Left lung (tissue), 4 donors: ENCODE measurements at regions not wholly inside any gene's neighbourhood (a gene's known extent, or its start where the extent isn't known, plus 50 kb on each side); places are given as distances from the start of the nearest gene placed in this dataset.
"Not testable (repeated sequence)": the region's sequence is repeated elsewhere in the genome, so short reads cannot be mapped to it uniquely, and the experiment has no call there.

ENCODE experiments used
- ATAC-seq: fragments of 200-7000 bp; cut with Tn5 transposase; one replicate; pipeline ENCODE4 v1.9.1; 2020; ENCODE audit warnings: moderate library complexity
- DNase-seq, 4 donors: peaks; one replicate each; pipeline ENCODE4 v3.0.0-alpha.2; 2013 to 2020
- H3K27ac ChIP-seq, 2 donors: fragments of 200-600 bp; sonication (generic) in 1 of 2; one replicate each; pipeline versions ENCODE4 v1.5.0 to v1.8.0; 2020 to 2021
- H3K27me3 ChIP-seq, 2 donors: fragments of 200-600 bp; sonication (generic) in 1 of 2; one replicate each; pipeline versions ENCODE4 v1.5.0 to v1.8.0; 2020 to 2021
- H3K36me3 ChIP-seq, 2 donors: fragments of 200-600 bp; sonication (generic) in 1 of 2; one replicate each; pipeline versions ENCODE4 v1.5.0 to v1.8.0; 2020 to 2021
- H3K4me1 ChIP-seq, 2 donors: fragments of 200-600 bp; one replicate each; pipeline ENCODE4 v1.8.0; 2021
- H3K4me3 ChIP-seq, 2 donors: fragments of 200-600 bp; sonication (generic) in 1 of 2; one replicate each; pipeline versions ENCODE4 v1.5.0 to v1.8.0; 2020 to 2021; ENCODE audit warnings: mild to moderate bottlenecking in 1 of 2
- H3K9me3 ChIP-seq, 2 donors: fragments of 200-600 bp; sonication (generic) in 1 of 2; one replicate each; pipeline versions ENCODE4 v1.5.0 to v1.8.0; 2020 to 2021
- intact Hi-C, 2 donors: fragments of 100-400 bp; cut with DNase I; formaldehyde crosslinking; loops; one replicate each; pipeline versions ENCODE4 v1.11.2 to v1.14.2; 2022
- TF ChIP-seq, protein P1 (sequence below), 2 donors: fragments of 200-600 bp; sonication (generic) in 1 of 2; IDR thresholded peaks; one replicate each; pipeline versions ENCODE4 v1.5.0 to v1.8.0; 2021; ENCODE audit warnings: antibody characterized with exemption in 2 of 2
- donor health status: DM: no; HTN: yes; CAD: no.
- donor health status: DM: no; HTN: no; CAD: no.

- intact Hi-C loops, ATAC-seq, H3K4me1 ChIP-seq, H3K27ac ChIP-seq, H3K9me3 ChIP-seq, H3K36me3 ChIP-seq, H3K27me3 ChIP-seq, H3K4me3 ChIP-seq, DNase-seq: not testable (repeated sequence)
- TF ChIP-seq, protein P1, sequence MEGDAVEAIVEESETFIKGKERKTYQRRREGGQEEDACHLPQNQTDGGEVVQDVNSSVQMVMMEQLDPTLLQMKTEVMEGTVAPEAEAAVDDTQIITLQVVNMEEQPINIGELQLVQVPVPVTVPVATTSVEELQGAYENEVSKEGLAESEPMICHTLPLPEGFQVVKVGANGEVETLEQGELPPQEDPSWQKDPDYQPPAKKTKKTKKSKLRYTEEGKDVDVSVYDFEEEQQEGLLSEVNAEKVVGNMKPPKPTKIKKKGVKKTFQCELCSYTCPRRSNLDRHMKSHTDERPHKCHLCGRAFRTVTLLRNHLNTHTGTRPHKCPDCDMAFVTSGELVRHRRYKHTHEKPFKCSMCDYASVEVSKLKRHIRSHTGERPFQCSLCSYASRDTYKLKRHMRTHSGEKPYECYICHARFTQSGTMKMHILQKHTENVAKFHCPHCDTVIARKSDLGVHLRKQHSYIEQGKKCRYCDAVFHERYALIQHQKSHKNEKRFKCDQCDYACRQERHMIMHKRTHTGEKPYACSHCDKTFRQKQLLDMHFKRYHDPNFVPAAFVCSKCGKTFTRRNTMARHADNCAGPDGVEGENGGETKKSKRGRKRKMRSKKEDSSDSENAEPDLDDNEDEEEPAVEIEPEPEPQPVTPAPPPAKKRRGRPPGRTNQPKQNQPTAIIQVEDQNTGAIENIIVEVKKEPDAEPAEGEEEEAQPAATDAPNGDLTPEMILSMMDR (IDR thresholded peaks at IDR 0.05), result peak in 1 of 2 donors; percentile 21
Observed at GRCh38 chr11:71734368-71734767, 98.6 kb upstream of the DEFB108B start.

- H3K27me3 ChIP-seq, DNase-seq, H3K4me3 ChIP-seq, H3K36me3 ChIP-seq, ATAC-seq, H3K9me3 ChIP-seq, H3K4me1 ChIP-seq, H3K27ac ChIP-seq, intact Hi-C loops: not testable (repeated sequence)
Observed at GRCh38 chr11:71738317-71738716, 94.7 kb upstream of the DEFB108B start.

DNA sequence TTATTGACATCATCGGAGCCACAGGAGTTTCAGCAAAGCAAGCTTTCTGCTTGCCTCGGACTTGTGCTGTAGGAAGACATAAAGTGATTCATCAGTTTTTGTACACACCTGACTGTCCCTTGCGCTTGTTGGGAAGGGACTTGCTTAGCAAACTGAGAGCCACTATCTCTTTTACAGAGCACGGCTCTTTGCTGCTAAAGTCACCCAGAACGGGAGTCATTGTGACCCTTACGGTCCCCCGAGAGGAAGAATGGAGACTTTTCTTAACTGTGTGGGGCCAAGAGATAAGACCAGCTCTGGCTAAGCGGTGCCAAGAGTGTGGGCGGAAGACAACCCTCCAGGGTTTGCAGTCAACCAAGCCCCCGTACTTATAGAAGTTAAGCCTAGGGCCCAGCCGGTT is 89.6 kb upstream of the DEFB108B start:
- H3K9me3 ChIP-seq, DNase-seq, H3K4me3 ChIP-seq, intact Hi-C loops, H3K4me1 ChIP-seq, ATAC-seq, H3K36me3 ChIP-seq, H3K27ac ChIP-seq: not testable (repeated sequence)
- peaks cover 0 to 23% of the 10 kb centered on the region in 2 donors for H3K27me3 ChIP-seq

DNA sequence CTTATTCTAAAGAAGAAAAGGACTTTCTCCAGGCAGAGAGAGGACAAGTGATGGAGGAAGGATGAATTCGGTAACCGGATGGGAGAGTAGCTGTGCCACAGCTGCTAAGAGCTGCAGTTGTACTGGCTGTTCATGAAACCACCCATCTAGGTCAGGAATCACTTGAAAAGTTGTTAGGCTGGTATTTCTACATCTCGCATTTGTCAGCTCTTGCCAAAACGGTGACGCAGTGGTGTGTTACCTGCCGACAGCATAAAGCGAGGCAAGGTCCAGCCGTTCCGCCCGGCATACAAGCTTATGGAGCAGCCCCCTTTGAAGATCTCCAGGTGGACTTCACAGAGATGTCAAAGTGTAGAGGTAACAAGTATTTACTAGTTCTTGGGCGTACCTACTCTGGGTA is 87.3 kb upstream of the DEFB108B start:
- H3K27ac ChIP-seq, result peak overlapping the region; percentile 54 to 69

DNA sequence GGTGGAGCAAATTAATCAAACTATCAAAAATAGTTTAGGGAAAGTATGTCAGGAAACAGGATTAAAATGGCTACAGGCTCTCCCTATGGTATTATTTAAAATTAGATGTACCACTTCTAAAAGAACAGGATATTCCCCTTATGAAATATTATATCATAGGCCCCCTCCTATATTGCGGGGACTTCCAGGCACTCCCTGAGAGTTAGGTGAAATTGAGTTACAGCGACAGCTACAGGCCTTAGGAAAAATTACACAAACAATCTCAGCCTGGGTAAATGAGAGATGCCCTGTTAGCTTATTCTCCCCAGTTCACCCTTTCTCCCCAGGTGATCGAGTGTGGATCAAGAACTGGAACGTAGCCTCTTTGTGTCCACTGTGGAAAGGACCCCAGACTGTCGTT is 86.7 kb upstream of the DEFB108B start:
- H3K9me3 ChIP-seq, ATAC-seq, DNase-seq, H3K36me3 ChIP-seq, intact Hi-C loops, H3K4me1 ChIP-seq: not testable (repeated sequence)
- peak overlapping the region in 1 of 2 donors; percentile 13 for H3K4me3 ChIP-seq
- H3K27ac ChIP-seq, result peak overlapping the region; percentile 54 to 69
- peaks cover 0 to 23% of the 10 kb centered on the region in 2 donors for H3K27me3 ChIP-seq

More for the DNA sequence above, 87.3 kb upstream of the DEFB108B start:
- Histone ChIP-seq H3K4me3 (peak overlapping the region in 1 of 2 donors; percentile 13), H3K27me3 (peaks cover 0 to 23% of the 10 kb centered on the region in 2 donors)
- H3K4me1 ChIP-seq, H3K9me3 ChIP-seq, H3K36me3 ChIP-seq, ATAC-seq, intact Hi-C loops: not testable (repeated sequence)
- peak in 2 of 4 donors; percentile 31 to 39 for DNase-seq

DNA sequence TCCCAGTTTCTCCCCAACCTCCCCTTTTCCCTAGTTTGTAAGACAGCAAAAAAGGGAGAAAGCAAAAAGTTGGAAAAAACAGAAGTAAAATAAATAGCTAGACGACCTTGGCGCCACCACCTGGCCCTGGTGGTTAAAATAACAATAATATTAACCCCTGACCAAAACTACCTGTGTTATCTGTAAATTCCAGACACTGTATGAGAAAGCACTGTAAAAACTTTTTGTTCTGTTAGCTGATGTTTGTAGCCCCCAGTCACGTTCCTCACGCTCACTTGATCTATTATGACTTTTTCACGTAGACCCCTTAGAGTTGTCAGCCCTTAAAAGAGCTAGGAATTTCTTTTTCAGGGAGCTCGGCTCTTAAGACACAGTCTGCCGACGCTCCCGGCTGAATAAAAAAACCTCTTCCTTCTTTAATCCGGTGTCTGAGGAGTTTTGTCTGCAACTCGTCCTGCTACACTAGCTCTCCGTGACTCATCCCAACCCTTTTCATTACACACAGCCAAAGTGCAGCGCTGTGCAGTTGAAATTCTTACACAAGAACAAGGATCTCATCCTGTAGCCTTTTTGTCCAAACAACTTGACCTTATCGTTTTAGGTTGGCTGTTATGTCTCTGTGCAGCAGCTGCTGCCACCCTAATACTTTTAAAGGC is 83.9 kb upstream of the DEFB108B start:
- intact Hi-C loops, H3K4me3 ChIP-seq, H3K36me3 ChIP-seq, DNase-seq, ATAC-seq, H3K4me1 ChIP-seq, H3K9me3 ChIP-seq, H3K27ac ChIP-seq: not testable (repeated sequence)
- H3K27me3 ChIP-seq, result peaks cover 0 to 19% of the 10 kb centered on the region in 2 donors

DNA sequence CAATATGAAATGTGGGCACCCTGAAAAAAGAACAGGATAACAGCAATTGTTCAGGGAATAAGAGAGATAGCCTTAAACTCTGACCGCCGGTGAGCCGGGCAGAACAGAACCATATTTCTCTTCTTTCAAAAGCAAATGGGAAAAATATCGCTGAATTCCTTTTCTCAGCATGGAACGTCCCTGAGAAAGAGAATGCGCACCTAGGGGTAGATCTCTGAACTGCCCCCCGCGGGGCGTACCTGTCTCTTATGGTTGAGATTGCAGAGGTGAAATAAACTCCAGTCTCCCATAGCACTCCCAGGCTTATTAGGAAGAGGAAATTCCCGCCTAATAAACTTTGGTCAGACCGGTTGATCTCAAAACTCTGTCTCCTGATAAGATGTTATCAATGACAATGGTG is 82.1 kb upstream of the DEFB108B start:
- H3K36me3 ChIP-seq, ATAC-seq: not testable (repeated sequence)

GRCh38 chr11:71764695-71765491 is 68.1 kb upstream of the DEFB108B start:
- H3K4me1 ChIP-seq, DNase-seq, H3K4me3 ChIP-seq, ATAC-seq, H3K36me3 ChIP-seq, H3K9me3 ChIP-seq, H3K27me3 ChIP-seq, H3K27ac ChIP-seq, intact Hi-C loops: not testable (repeated sequence)

More for the DNA sequence above, 82.1 kb upstream of the DEFB108B start:
- DNase-seq, H3K4me3 ChIP-seq, H3K4me1 ChIP-seq, H3K27ac ChIP-seq, intact Hi-C loops, H3K9me3 ChIP-seq: not testable (repeated sequence)
- peaks cover 0 to 12% of the 10 kb centered on the region in 2 donors for H3K27me3 ChIP-seq

GRCh38 chr11:71767016-71767415 is 66.0 kb upstream of the DEFB108B start:
- H3K36me3 ChIP-seq, H3K9me3 ChIP-seq, H3K4me1 ChIP-seq, ATAC-seq, intact Hi-C loops, H3K4me3 ChIP-seq, H3K27ac ChIP-seq, DNase-seq, H3K27me3 ChIP-seq: not testable (repeated sequence)

GRCh38 chr11:71772193-71772592 is 60.8 kb upstream of the DEFB108B start:
- H3K4me1 ChIP-seq, H3K36me3 ChIP-seq, DNase-seq, H3K9me3 ChIP-seq, intact Hi-C loops, H3K27me3 ChIP-seq, ATAC-seq, H3K4me3 ChIP-seq, H3K27ac ChIP-seq: not testable (repeated sequence)
